SK-N-SH (cell line): ENCODE measurements at regions not wholly inside any gene's neighbourhood (a gene's known extent, or its start where the extent isn't known, plus 50 kb on each side); places are given as distances from the start of the nearest gene placed in this dataset.

Experiments used
- EZH2phosphoT487 ChIP-seq: fragments of 200-600 bp; sonication (generic); IDR thresholded peaks from 2 replicates; pipeline ENCODE4 v1.6.1; 2017; ENCODE audit warnings: low read depth, mixed run types, mild to moderate bottlenecking, antibody characterized with exemption, moderate library complexity, borderline replicate concordance
- GABPA ChIP-seq: IDR thresholded peaks from 2 replicates; pipeline ENCODE4 v1.4.0; 2012; ENCODE audit warnings: low read depth, mild to moderate bottlenecking
- YY1 ChIP-seq: IDR thresholded peaks from 2 replicates; pipeline ENCODE4 v1.4.0; 2012; ENCODE audit warnings: low read depth, mild to moderate bottlenecking
- TF ChIP-seq, protein P1 (sequence below): fragments of 200-600 bp; sonication (generic); IDR thresholded peaks from 2 replicates; pipeline ENCODE4 v1.6.1; 2017; ENCODE audit warnings: antibody characterized with exemption, mild to moderate bottlenecking, moderate library complexity
- TF ChIP-seq, protein P2 (sequence below): IDR thresholded peaks from 2 replicates; pipeline ENCODE4; 2012

DNA sequence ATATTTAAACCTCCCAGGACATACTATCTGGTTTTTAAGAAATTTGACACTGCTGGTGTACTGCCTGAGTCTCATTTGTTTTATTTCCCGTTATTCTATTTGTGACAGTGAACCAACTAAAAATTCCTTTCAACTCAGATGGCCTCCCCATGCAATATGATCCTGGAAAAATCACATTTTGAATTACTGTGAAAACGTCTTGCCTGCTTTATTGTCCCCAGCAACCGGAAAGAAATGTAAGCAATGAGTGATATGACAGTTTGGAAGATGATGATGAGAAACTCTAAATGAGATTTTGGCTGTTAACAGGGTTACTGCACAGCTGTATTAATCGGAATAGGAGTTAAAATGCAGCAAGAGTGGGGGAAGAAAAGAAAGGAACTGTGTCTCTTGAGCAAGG is 590.7 kb upstream of the CDH5 start:
- TF ChIP-seq GABPA (no peak), EZH2phosphoT487 (no peak), YY1 (no peak)
- TF ChIP-seq, protein P1, sequence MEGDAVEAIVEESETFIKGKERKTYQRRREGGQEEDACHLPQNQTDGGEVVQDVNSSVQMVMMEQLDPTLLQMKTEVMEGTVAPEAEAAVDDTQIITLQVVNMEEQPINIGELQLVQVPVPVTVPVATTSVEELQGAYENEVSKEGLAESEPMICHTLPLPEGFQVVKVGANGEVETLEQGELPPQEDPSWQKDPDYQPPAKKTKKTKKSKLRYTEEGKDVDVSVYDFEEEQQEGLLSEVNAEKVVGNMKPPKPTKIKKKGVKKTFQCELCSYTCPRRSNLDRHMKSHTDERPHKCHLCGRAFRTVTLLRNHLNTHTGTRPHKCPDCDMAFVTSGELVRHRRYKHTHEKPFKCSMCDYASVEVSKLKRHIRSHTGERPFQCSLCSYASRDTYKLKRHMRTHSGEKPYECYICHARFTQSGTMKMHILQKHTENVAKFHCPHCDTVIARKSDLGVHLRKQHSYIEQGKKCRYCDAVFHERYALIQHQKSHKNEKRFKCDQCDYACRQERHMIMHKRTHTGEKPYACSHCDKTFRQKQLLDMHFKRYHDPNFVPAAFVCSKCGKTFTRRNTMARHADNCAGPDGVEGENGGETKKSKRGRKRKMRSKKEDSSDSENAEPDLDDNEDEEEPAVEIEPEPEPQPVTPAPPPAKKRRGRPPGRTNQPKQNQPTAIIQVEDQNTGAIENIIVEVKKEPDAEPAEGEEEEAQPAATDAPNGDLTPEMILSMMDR: no peak
- TF ChIP-seq, protein P2, sequence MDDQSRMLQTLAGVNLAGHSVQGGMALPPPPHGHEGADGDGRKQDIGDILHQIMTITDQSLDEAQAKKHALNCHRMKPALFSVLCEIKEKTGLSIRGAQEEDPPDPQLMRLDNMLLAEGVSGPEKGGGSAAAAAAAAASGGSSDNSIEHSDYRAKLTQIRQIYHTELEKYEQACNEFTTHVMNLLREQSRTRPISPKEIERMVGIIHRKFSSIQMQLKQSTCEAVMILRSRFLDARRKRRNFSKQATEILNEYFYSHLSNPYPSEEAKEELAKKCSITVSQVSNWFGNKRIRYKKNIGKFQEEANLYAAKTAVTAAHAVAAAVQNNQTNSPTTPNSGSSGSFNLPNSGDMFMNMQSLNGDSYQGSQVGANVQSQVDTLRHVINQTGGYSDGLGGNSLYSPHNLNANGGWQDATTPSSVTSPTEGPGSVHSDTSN: no peak
